COLO668 (cell line): ENCODE measurements at regions not wholly inside any gene's neighbourhood (a gene's known extent, or its start where the extent isn't known, plus 50 kb on each side); places are given as distances from the start of the nearest gene placed in this dataset.

Source experiments
- DNase-seq: peaks from one replicate; lab custom pipeline; 2025; ENCODE audit not compliant: unreplicated experiment; lab: John Stamatoyannopoulos, UW

DNA sequence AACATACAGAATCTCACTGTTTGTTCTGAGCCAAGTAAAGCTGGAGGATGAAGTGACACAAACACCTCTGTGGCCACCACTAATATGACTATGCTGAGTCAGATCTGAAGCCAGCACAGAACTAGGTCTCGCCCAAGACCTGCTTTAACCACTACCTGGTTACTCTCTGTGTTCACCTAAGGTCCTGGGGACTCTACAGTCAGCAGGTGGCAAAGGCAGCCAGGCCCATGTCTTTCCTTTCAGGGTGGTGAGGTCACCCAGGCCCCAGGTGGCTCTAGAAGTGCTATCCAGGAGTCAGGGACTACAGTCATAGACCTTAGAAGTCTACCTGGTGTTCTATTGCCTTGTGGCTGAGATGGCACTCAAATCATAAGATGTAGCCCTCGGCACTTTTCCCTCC is 287.9 kb upstream of the ARRDC4 start:
- DNase-seq, result no peak

DNA sequence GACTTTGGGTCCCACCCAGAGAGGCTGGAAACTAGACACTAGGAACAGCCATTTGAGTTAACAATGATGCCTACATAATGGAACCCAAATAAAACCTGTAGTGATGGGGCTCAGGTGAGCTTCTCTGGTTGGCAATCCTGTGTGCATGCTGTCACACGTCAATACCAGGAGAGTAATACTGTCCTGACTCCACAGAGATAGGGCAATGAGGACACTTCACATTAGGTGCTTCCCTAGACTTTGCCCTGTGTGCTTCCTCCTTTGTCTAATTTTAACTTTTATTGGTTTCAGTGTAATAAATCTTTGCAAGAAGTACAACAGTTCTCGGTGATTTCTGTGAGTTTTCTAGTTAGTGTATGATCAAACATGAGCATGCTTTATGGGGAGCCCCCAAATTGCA is 281.8 kb upstream of the ARRDC4 start:
- DNase-seq, result no peak

DNA sequence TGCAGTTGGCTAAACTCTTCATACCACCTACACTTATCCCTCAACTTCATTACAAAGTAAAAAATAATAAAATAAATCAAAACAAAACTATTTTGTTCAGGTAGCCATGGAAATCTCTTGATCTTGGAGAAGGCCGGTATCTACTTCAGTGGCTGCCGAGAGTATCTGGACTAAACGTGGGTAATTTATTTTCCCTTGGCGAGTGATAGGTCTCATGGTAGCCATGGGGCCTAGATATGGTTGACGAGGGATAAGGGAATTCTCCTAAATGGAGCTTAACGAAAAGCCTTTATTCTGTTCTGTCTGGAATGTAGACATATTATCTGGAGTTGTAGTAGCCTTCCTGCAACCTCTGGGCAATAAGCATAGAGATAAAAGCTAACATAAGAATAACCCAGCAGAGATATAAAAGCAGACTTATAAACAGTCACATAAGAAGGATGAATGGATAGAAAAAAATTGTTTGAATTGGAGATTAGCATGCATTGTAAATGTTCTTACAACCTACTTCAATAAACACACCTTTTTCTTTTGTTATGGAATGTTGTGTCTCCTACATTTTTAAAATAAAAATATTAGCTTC is 281.3 kb upstream of the ARRDC4 start:
- DNase-seq, result no peak

DNA sequence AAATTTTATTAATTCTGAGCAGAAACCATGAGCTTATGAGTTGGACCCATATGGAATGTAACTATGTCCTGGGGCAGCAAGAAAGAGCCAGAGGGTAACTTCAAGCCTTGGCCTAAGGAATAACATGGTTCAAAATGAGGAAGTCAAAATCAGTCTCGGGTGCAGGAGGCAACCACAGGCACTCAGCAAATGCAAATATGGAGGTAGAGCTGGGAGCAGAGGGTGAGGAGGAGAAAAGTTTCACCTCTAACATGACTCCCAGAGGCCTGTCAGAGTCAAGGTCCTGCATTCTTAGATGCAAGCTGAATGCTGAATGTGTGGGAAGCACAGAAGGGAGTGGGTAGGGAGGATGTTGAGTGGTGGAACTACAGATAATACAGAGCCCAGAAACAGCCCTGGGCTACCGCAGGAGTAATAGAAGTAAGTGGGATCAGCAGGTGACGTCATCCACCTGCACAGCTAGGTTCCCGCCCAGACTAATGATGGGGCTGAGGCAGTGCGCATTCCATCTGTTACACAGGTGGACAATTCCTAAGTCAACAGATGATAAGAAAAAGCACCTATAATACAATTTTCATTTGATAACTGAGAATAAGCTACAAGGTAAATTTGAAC is 279.8 kb upstream of the ARRDC4 start:
- DNase-seq, result no peak

DNA sequence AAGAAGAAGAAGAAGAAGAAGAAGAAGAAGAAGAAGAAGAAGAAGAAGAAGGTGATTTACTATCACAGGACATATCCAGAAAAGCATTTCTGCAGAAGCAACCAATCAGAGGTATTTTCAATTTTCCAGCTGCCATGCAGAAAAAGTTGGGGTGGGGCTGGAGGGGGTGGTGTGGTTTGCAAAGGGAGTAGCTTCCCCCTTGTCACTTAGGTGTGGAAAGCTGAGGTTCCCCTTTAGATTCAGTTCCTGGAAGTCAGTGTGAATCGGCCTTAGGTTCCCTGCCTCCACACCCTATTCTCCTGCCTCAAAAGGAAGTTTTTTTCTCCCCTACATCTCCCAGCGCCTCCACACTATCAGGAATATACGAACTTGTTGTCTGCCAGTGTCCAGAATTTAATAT is 276.7 kb upstream of the ARRDC4 start:
- DNase-seq, result no peak

DNA sequence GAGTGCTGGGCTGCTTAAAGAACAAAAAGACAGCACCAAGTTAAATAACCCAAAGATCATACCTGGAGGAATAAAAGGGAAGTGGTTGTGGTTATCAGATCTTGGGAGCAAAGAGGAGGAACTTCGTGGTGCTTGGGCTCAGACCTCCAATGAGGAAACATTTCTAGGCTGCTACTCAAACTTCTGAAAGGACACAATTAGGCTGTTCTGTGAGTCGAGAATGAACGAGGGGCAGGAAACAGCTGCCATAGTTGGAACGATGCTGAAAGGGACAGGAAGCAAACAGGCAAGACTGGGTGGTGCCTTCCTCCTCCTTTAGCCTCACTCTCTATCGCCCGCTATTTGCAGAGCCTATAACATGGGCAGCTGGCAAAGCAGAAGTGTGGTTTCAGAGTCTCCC is 276.3 kb upstream of the ARRDC4 start:
- no peak for DNase-seq

DNA sequence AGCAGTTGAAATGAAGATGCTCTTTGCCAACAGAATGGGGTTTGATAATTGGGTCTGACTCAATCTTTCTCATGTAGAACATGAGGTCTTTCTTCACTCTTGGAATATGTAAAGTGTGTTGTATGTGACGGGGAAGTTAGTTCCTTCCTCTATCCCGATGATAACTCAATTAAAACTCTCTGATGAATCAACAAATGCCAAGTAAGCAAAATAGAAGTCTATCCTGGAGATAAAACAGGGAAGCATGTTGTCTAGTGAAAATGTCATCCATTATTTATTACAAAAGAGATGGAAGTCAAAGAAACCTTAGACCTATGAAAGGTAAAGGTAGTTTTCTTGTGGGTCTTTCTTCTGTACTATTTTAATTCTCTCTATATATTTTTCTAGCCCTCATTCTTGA is 274.2 kb upstream of the ARRDC4 start:
- DNase-seq, result no peak

DNA sequence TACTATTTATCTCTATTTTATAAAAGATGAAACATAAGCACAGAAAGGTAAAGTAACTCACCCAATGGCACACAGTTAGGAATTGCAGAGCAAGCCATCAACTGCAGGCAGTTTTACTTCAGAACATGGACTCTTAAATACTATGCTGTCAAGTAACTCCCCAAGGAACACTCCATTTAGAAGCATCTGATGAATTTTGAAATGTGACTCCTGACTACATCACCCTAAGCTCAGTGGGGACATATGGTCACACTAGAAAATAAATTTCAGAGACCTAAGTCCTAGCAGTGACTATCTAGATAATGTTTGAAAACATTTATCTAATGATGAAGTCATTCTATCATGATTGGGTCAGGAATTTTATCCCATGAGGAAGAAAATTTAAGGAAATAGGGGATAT is 272.8 kb upstream of the ARRDC4 start:
- DNase-seq, result no peak

DNA sequence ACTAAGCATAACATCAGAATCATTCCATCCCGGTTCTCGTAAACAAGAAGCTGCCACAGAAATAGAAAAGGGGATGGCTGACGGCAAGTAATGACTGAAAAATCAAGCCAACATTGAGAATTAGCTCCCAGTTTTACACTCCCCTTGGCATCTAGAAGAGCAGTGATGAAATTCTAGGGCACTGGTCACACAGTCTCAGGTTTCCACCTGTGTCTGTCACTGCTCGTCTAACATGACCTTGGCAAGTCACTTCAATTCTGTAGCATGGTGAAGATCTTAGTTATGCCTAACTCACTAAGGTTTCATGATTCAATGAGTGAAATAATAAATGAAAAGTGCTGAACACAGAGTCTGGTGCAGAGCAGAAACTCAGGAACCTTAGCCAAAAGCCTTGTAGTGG is 272.3 kb upstream of the ARRDC4 start:
- DNase-seq, result no peak

DNA sequence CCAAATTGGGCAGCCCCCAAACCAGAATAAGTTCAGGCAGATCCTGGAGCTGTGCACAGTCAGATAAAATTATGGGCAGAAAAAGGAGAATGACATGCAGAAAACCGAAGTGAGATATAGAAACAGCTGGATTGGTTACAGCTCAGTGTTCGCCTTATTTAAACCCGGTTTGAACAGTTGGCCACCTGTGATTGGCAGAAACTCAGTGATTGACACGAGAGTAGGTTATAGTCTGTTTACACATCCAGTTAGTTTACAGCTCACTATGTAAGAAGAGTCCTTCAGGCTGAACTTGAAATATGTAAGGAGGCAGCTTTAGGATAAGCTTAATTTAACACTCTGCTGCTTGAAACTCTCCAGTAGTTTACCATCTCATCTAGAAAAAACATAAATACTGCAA is 271.6 kb upstream of the ARRDC4 start:
- no peak for DNase-seq

DNA sequence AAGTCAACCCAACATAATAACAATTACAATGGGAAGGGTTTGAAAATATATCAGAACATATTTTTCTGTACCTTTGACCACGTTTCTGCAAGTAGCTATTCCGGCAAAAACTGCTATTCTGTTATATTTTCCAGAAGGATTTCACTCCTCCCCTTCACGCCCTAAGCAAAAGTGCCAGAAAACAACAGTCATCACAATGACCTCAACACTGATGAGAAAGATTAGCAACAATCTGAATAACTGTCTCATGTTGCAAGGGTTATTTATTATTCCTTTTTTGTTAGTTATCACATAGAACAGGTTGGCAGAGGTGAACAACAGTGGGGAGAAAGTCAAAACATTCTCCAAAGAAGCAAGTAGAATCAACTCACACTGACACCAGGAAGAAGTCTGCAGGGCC is 269.4 kb upstream of the ARRDC4 start:
- no peak for DNase-seq

DNA sequence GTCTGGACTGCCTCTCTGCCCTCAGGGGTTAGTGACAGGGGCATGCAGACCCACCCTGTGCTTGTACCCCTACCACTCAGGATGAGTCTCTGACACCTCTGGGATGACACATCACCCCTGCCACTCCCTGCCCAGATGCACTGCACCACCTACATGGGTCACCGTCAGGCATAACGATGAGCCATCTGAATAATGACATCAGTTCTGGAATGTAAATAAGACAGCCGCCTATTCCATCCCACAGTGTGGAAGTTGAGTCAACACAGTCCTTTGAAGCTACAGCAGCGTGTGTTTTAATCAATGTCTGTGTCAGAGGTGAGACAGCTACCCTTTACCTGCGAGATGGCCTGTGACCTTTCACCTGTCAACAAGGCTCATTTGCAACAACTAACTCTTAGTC is 268.7 kb upstream of the ARRDC4 start:
- DNase-seq, result no peak

DNA sequence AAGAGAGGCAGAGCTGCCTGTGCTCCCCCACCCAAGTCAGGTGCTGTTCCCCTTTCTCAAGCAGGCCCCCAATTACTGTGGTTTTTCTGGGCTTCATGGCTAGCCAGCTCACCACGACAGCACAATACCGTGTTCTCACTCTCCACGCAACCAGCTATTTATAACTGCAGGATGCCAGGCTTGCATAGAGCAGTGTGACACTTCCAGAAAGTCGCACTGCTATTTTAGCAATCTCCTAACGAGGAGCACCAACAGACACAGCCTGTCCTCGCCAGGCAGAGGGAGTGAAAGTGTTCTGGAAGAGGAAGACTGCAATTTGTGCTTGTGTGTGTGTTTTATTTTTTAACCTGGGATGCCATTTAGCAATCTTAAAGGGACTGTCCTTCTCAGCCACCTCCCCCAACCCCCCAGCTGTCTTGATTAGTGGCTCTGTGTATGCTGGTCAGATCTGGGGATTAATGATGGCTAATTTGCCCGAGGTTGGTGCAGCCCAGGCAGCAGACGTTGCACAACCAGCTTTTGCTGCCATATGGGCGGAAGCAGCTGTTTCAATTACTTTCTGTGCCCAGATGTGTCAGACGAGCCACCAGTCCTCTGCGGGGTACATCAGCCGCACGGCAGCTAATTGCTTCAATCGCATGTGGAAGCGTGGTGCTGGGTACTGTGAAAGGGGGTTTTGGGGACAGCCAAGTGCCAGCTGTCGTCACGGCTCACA is 268.0 kb upstream of the ARRDC4 start:
- DNase-seq, result no peak

DNA sequence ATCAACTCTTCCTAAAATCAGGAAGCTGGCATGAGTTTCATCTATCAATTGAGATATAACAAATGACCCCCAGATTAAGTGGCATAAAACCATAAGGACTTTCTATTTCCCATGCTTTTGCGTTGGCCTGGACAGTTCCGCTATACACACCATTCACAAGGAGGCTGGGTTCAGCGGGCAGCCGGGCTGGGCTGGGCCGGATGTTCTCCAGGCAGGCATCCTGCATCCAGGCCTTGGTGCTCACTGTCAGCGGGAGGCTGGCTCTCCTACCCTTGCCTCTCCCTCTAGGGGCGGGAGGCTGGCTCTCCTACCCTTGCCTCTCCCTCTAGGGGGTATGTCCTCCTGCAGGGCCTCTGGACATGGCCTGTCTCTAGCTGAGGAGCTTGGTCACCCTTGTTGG is 266.0 kb upstream of the ARRDC4 start:
- DNase-seq, result no peak

DNA sequence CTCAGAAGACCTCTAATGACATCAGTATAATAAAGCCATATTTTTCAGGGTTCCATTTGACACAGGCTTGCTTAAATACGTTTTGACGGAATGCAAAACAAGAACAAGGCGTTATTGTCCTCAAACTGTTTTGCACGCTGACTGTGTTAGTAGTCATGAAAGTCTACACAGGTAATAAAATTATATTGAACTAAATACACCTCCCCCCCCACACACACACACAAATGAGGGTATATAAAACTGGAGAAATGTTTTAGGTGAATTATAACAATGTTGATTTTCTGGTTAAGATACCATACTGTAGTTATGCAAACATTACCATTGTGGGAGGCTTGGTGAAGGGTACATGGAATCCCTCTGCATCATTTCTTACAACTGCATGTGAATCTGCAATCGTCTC is 257.1 kb upstream of the ARRDC4 start:
- no peak for DNase-seq

DNA sequence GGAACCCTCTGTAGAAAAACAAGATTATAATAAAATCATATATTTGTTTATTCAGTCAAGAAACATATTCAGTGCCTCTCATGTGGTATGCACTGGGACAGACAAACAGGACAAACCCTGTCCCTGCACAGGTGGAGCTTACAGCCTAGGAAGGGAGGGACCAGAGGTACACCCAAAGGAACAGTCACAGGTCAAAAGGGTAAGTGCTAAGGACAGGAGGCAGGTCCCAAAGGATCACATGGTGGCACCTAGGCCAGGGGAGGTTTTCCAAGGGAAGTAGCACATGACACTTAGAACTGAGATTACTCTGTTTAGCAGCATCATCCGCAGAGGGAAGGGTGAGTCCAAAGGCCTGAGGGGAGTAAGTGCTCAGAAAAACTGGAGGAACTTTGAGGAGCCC is 254.4 kb upstream of the ARRDC4 start:
- no peak for DNase-seq

DNA sequence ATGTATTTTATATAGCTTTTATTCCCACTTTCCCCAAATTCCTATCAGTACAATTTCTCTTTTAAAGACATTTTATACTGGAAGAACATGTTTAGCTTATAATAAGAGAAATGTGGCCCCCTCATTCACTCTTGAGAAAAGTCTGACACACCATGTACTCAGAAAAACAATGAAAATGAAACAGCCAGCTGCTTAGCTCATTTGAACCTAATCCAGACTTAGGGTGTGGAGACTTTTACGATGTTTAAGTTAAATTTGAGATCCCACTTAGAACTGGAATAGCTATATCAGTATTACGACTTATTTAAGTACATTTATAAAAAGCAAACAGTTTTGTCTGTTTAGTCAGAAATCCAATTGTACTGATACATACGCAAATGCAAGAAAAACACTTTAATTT is 252.3 kb upstream of the ARRDC4 start:
- DNase-seq, result no peak

DNA sequence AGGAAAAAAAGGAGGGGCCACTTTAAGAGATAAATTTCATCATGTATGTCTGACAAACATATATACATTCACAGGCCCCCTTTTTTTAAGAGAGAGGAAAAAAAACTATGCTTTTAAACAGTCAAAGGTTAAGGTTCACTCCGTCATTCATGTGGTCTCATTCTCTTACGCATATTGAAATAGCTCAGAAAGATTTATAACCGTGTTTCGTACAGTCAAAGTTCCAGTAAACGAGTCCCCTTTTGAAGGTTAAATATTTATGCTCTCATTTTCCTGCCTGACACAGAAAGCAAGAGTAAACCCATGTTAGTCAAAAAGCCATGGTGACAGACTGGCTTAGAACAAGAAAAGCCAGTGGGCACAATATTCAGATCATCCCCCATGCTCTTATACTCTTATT is 248.0 kb upstream of the ARRDC4 start:
- no peak for DNase-seq

DNA sequence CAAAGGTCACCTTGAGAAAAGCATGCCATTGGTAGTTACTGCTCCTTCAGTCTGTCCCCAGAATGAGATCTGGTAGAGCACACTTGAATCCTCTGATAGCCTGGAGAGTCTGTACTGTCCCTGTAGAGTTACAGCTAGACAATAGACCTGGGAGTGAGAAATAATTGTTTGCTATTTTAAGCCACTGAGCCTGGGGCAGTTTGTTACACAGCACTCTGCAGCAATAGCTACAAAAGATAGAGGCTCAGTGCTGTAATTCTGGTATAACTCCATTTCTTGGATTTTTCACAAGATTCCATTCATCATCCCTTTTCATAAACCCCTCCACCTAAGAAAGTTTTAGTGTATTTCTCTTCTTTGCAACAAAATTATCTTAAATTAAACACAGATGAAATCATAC is 242.7 kb upstream of the ARRDC4 start:
- DNase-seq, result no peak

DNA sequence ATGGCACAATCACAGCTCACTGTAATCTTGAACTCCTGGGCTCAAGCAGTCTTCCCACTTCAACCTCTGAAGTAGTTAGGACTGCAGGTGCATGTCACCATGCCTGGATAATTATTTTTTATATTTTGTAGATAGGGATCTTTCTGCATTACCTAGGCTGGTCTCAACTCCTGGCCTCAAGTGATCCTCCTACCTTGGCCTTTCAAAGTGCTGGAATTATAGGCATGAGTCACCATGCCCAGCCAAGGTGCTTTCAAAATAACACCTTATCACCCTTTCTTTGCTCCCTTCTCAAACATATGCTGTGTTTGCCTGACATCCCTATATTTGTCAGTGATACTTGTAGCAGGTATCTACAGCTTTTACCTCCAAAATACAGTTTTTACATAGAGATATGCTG is 242.0 kb upstream of the ARRDC4 start:
- DNase-seq, result no peak

DNA sequence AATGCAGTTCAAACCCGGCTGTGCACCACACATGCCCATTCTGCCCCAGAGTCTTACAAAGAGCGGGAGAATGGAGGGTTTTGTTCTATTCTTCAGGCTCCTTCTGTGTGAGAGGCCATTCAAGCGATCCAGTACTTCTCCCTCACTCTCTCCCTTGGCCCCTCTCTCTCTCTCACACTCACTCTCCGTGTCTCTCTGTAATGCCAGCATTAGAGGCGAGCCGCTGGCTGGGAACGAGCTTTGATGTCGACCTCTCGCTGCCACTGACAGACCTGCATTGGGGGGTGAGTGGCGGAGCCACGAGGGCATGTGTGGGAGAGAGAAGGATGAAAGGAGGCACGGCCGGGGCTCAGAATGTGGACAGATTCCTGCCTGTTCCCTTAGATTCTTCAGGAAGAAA is 231.7 kb upstream of the ARRDC4 start:
- no peak for DNase-seq

DNA sequence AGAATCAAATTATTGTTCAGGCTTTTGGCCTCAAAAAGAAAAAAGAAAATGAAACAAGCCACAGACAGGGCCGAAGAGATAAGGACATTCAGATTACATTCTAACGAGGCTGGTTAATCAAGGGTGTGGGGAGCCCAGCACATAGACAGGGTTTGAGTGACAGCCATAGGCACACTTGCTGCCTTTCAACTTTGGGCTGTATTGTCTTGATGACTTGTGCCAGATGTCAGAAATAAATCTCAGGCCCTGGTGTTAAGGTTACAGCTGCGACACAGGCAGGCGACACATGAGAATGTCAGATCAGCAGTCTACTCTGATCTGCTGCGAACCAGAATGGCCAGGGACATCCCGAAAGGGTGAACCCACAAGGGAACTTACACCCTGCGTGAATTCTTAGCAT is 231.2 kb upstream of the ARRDC4 start:
- DNase-seq, result no peak

DNA sequence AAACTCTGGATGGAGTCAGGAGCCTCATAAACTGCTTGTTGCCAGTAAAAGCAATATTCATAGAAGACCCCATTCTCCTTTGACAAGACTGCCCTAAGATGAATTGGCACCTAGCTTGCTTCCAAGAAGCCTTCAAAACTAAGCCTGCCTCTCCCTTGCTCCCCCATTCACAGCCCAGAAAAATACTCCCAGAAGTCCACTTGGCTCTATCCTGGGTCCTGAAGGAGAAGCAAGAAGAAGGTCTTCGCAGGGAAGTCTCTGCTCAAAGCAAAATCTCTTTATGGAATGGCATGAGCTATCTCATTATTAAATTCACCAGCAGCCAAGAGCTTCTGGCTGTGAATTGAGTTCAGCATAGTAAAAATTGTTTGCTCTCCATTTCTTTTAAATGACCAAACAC is 230.2 kb upstream of the ARRDC4 start:
- DNase-seq, result no peak
